ENCODE measurements at regions not wholly inside any gene's neighbourhood (a gene's known extent, or its start where the extent isn't known, plus 50 kb on each side); places are given as distances from the start of the nearest gene placed in this dataset.
"Not testable (repeated sequence)": the region's sequence is repeated elsewhere in the genome, so short reads cannot be mapped to it uniquely, and the experiment has no call there.

- DNase-seq: no peak
Measured at GRCh38 chr7:149334930-149335329, 72.9 kb downstream of the ZNF783 start.

GRCh38 chr7:149348758-149349369 lies 86.9 kb downstream of the ZNF783 start:
- DNase-seq: no peak

GRCh38 chr7:149353739-149354504 lies 91.9 kb downstream of the ZNF783 start:
- no peak for DNase-seq

- DNase-seq: not testable (repeated sequence)
Measured at GRCh38 chr7:149355035-149355389, 93.0 kb downstream of the ZNF783 start.

GRCh38 chr7:149355390-149356048 lies 93.5 kb downstream of the ZNF783 start:
- no peak for DNase-seq

- no peak for DNase-seq
Measured at GRCh38 chr7:149362696-149363095, 98.2 kb downstream of the ZNF777 start.

- DNase-seq: no peak
Measured at GRCh38 chr7:149367418-149368180, 93.3 kb downstream of the ZNF777 start.

- DNase-seq: peak; percentile 3
Measured at GRCh38 chr7:149369497-149369896, 91.4 kb downstream of the ZNF777 start.

GRCh38 chr7:149370790-149371189 lies 90.1 kb downstream of the ZNF777 start:
- DNase-seq: no peak

GRCh38 chr7:149373089-149373488 lies 87.8 kb downstream of the ZNF777 start:
- no peak for DNase-seq

- DNase-seq: no peak
Measured at GRCh38 chr7:149375234-149376008, 85.4 kb downstream of the ZNF777 start.

- DNase-seq: no peak
Measured at GRCh38 chr7:149377386-149377785, 83.5 kb downstream of the ZNF777 start.

GRCh38 chr7:149379625-149380024 lies 81.2 kb downstream of the ZNF777 start:
- no peak for DNase-seq

- DNase-seq: no peak
Measured at GRCh38 chr7:149381245-149381644, 79.6 kb downstream of the ZNF777 start.

All from NCI-H510A treated with DMSO at 0.1 percent for 48 hours (cell line).